Vagina (tissue), 2 donors: ENCODE measurements at regions not wholly inside any gene's neighbourhood (a gene's known extent, or its start where the extent isn't known, plus 50 kb on each side); places are given as distances from the start of the nearest gene placed in this dataset.

Experiments used
- CTCF ChIP-seq, 3 experiments: fragments of 450-650 bp in 2 of 3; fragments of 200-600 bp in 1 of 3; sonication (generic) in 1 of 3; IDR thresholded peaks; one replicate each; pipeline ENCODE4 v1.5.1; 2017 to 2019; ENCODE audit warnings: antibody characterized with exemption in 3 of 3, mild to moderate bottlenecking in 2 of 3, moderate library complexity in 2 of 3
- POLR2A ChIP-seq, 2 donors: fragments of 450-650 bp; IDR thresholded peaks; one replicate each; pipeline ENCODE4 v1.6.1; 2017; ENCODE audit warnings: antibody characterized with exemption in 2 of 2, mild to moderate bottlenecking in 2 of 2, moderate library complexity in 2 of 2

DNA sequence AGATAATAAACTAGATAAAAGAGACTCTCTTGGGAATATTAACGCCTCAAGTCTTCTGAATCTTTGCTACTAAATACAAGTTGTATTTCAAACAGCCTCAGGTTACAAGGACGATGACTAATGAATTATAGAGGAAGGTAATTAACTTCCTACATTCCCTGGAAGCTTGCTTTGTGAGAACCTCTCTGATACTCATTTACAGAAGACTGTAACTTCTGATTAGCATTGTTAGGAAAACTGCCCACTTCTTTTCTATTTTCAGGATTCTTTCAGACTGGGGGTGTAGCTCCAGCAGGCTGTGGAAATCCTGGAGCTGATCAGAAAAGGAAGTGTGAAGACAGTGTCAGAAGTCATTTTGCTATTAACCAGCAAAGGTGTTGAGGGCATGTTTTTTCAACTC is 316.7 kb upstream of the NPSR1 start:
- no peak for TF ChIP-seq CTCF (IDR thresholded peaks at IDR 0.05)
- no peak for TF ChIP-seq POLR2A (IDR thresholded peaks at IDR 0.05)
